Caki2 (cell line): ENCODE measurements at regions not wholly inside any gene's neighbourhood (a gene's known extent, or its start where the extent isn't known, plus 50 kb on each side); places are given as distances from the start of the nearest gene placed in this dataset.
"Not testable (repeated sequence)": the region's sequence is repeated elsewhere in the genome, so short reads cannot be mapped to it uniquely, and the experiment has no call there.

Experiments
- DNase-seq: peaks from one replicate; pipeline ENCODE4 v3.0.0-alpha.2; 2015; ENCODE audit warnings: low read depth
- in situ Hi-C: cut with HindIII; loops from 2 replicates; pipeline ENCODE4 v1.10.0; 2016; ENCODE audit warnings: low sequenced_read_pairs, low pct_unique_long_range_greater_than_20kb, mixed read lengths

DNA sequence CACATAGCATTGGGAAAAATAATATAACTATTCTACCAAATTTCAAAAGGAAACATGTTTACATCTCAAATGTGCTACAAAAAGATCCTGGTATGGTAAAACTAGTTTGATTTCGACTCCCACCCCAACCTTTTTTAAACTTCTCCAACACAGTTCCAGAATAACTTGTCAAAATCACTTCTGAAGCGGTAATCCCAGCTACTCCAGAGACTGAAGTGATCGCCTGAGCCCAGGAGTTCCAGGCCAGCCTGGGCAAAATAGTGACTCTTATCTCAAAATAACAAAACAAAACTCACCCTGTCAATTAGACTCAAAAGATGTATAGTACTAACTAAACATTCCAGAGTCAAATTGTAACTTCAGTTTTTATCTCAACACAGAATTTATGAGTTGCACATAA is 71.3 kb upstream of the RNF38 start:
- no peak for DNase-seq
- in situ Hi-C loops, result no loop called here

DNA sequence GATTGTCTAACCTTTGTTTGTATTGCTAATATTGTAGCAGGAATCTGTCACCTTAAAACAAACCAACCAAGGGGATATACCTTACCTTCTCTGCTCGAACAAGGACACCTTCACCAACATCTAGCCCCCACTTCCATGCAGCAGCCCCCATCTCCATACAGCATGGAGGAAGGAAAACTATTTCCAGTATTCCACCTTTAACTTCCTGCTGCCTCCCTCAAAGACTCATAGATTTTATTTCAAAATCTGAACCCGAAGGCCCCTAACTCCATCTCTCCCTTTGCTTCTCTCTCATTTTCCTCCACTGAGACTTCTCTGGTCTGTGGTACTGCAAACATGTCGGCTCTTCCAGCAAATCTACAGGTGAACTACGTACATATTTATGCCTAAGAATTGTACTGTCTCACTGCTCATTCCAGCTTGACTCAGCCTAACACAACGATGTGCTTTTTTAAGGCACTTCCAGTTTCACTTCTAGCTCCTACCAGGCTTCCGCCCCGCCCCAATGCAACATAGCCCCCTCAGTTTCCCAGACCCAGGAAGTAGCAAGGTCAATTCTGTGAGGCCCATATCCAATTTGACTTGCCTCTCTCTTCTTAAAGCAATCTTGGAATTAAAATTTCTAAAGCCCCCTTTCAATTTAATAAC is 70.7 kb upstream of the RNF38 start:
- in situ Hi-C loops, result no loop called here

DNA sequence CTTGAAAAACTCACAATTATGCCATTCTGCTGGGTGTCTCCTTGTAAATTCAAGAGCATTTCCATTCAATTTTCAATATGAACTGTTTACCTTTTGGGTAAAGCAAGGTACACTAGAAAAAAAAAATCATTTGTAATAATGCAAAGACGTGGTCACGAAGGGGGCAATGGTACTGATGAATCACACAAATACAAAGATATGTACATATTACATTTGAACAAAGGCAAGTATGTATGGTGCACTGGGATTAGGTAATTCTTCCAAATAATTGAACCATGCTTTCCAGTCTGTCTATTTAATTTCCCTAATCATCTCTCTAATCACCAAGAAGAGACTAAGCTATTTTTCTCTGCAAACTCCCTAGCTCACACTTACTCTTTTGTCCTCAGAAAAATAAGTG is 63.4 kb upstream of the RNF38 start:
- no peak for DNase-seq
- in situ Hi-C loops, result no loop called here

More for the DNA sequence above, 70.7 kb upstream of the RNF38 start:
- no peak for DNase-seq

DNA sequence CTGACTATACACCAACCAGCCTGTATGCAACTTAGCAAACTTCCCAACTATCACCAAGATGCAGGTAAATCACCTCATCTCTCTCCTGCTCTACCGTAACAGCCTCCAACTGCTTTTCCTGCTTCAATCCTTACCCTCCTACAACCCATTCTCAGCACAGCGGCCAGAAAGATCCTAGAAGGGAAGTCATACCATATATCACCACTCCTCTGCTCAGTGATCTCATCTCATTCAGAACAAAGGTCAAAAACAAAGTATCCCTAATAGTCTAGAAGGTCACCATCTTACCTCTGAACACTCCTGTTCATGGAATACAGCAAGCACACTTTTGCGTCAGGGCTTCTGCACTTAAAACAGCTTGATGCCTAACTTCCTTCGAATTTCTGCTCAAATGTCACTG is 62.2 kb upstream of the RNF38 start:
- DNase-seq, result no peak
- in situ Hi-C loops, result no loop called here

DNA sequence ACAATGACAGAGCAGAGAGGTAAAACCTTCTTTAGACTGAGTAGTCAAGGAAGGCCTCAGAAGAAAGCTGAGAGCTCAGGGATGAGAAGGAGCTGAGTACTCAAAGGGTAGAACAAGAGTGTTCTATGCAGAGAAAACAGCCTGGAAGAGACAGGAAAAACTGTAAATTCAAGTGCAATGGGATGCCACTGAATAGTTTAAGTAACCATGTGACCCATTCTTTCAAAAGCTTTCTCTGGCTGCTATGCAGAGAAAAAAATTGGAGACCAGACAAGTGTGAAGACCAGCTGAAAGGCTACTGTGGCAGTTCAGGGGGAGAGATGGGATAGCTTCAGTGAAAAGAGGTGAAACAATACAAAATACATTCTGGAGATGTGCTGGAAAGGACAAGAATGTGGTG is 61.3 kb upstream of the RNF38 start:
- in situ Hi-C loops, result no loop called here

DNA sequence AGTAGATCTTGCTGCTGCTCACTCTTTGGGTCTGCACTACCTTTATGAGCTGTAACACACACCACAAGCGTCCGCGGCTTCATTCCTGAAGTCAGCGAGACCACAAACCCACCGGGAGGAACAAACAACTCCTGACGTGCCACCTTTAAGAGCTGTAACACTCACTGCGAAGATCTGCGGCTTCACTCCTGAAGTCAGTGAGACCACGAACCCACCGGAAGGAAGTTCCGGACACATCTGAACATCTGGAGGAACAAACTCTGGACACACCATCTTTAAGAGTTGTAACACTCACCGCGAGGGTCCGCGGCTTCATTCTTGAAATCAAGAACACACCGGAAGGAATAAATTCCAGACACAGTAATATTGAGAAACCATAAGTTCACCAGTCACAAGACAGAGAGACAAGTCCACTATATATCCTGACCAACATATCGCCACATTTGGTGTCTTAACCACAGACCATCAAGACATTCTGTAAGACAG is 58.4 kb upstream of the RNF38 start:
- in situ Hi-C loops, DNase-seq: not testable (repeated sequence)

More for the DNA sequence above, 61.3 kb upstream of the RNF38 start:
- DNase-seq, result no peak

DNA sequence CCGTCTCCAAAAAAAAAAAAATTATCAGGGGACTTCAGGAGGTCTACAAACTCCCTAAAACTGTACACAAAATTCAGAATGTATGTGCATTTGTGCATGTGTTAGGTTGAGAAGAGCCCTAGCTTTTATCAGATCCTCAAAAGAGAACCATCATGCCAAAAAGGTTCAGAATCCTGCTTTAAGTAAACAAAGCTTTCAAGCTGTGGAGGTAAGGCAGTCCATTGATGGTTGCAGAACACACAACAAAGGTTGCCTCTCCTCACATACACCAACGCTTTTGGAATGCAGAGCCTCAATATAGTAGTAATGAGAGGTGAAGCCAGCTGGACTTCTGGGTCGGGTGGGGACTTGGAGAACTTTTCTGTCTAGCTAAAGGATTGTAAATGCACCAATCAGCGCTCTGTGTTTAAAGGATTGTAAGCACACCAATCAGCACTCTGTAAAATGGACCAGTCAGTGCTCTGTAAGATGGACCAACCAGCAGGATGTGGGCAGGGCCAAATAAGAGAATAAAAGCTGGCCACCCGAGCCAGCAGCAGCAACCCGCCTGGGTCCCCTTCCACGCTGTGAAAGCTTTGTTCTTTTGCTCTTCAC is 57.9 kb upstream of the RNF38 start:
- DNase-seq, result no peak
- in situ Hi-C loops, result no loop called here

DNA sequence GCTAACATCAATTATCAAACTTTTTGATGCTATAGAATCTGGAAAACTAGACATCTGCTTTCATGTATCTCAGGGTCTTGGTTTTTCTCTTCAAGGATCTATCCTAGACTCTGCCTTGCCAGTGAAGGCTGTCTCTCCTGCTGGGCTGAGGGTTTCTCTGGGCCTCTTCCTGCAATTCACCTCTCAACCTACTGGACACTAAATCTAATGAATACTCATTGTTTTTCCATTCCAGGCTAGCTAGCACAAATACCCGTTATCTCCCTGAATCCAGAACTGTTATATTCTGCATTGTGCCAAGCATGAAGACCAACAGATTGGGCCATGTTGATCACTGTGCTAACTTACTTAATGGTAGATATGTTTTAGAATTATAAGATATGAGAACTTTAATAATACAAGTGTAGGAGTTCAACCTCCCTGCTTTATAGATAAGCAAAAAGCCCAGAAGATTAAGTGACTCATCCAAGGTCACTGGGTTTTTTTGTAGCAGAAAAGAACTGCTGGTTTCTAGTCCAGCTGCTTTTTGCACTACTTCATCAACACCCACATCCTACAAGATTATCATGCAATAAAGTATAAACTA is 56.5 kb upstream of the RNF38 start:
- in situ Hi-C loops, result no loop called here

DNA sequence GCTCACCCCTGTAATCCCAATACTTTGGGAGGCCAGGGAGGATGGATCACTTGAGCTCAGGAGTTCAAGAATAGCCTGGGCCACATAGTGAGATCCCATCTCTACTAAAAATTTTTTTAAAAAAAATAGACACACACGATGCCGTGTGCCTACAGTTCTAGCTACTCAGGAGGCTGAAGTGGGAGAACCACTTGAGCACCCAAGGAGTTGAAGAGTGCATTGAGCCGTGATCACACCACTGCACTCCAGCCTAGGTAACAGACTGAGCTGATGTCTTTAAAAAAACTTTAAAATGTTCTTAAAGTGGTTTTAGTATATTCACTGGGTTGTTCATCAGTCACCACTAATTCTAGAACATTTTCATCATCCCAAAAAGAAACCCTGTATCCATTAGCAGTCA is 51.9 kb upstream of the RNF38 start:
- no peak for DNase-seq
- in situ Hi-C loops, result no loop called here

More for the DNA sequence above, 56.5 kb upstream of the RNF38 start:
- no peak for DNase-seq

DNA sequence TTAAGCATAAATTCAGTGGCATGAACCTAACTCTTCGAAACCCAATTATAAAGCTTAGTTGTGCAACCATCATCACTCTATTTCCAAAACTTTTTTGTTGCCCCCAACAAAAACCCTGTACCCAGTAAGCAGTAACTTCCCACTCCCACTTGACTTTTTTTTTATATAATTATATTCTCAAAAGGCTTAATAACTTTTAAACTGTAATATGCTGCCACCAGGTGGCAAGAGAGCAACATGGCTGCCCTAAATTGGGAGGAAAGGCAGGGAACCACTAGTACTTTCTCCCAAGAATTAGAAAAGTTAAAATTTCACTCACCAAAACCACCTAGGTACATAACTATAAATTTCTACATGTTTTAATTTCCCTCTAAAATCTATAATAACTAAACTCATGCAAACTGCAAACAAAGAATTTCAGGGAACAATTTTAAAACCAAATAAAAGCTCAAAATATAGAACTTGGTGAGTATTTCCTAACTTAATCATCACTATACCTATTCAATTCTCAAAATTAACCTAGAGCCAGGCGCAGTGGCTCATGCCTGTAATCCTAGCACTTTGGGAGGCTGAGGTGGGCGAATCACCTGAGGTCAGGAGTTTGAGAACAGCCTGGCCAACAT is 50.2 kb upstream of the RNF38 start:
- DNase-seq, result peak; percentile 19
- in situ Hi-C loops, result no loop called here
